CD14-positive monocyte (primary cell): ENCODE measurements at regions not wholly inside any gene's neighbourhood (a gene's known extent, or its start where the extent isn't known, plus 50 kb on each side); places are given as distances from the start of the nearest gene placed in this dataset.
"Not testable (repeated sequence)": the region's sequence is repeated elsewhere in the genome, so short reads cannot be mapped to it uniquely, and the experiment has no call there.

Experiments used
- DNase-seq, 3 donors: peaks; one replicate each; pipeline ENCODE4 v3.0.0-alpha.2; 2011 to 2022
- H2AFZ ChIP-seq: 2 replicates; pipeline ENCODE4 v1.6.0; 2012; ENCODE audit warnings: mild to moderate bottlenecking, low read depth, low read length, inconsistent platforms; ENCODE audit not compliant: insufficient read depth, poor library complexity, severe bottlenecking
- H3K27ac ChIP-seq, 2 donors: 1 replicate in 1 of 2; 2 replicates in 1 of 2; pipeline ENCODE4 v1.5.1; 2012 to 2013; ENCODE audit warnings: low read length in 2 of 2, control low read depth in 1 of 2, inconsistent platforms in 1 of 2, low read depth in 1 of 2, mild to moderate bottlenecking in 1 of 2
- H3K27me3 ChIP-seq, 2 donors: one replicate each; pipeline versions ENCODE4 v1.6.0 to v1.6.1; 2011 to 2013; ENCODE audit warnings: low read length in 2 of 2; ENCODE audit not compliant: control insufficient read depth in 2 of 2, insufficient read depth in 2 of 2
- H3K36me3 ChIP-seq, 2 donors: replicated peaks in 1 of 2; 1 replicate in 1 of 2; 2 replicates in 1 of 2; pipeline versions ENCODE4 v1.5.1 to v1.6.1; 2012 to 2013; ENCODE audit warnings: low read length in 2 of 2, control low read depth in 1 of 2, inconsistent platforms in 1 of 2, mild to moderate bottlenecking in 1 of 2; ENCODE audit not compliant: insufficient read depth in 2 of 2, control insufficient read depth in 1 of 2
- H3K4me1 ChIP-seq, 2 donors: 1 replicate in 1 of 2; 2 replicates in 1 of 2; pipeline versions ENCODE4 v1.5.1 to v1.6.1; 2012 to 2013; ENCODE audit warnings: low read length in 2 of 2, control low read depth in 1 of 2, inconsistent platforms in 1 of 2, mild to moderate bottlenecking in 1 of 2, moderate library complexity in 1 of 2; ENCODE audit not compliant: insufficient read depth in 2 of 2, control insufficient read depth in 1 of 2
- H3K4me2 ChIP-seq: replicated peaks from 2 replicates; pipeline ENCODE3; 2012; ENCODE audit warnings: low read length, moderate library complexity, mild to moderate bottlenecking; ENCODE audit not compliant: poor library complexity, severe bottlenecking; ENCODE audit errors: extremely low read depth
- H3K4me3 ChIP-seq, 3 experiments: fragments of 200-600 bp in 1 of 3; sonication (generic) in 1 of 3; replicated peaks in 1 of 3; 1 replicate in 2 of 3; 2 replicates in 1 of 3; pipeline ENCODE4 v1.5.1; 2011 to 2013; ENCODE audit warnings: low read length in 3 of 3, mild to moderate bottlenecking in 3 of 3, control low read depth in 2 of 3, low read depth in 2 of 3, inconsistent platforms in 1 of 3, moderate library complexity in 1 of 3
- H3K79me2 ChIP-seq: 2 replicates; pipeline ENCODE4 v1.6.0; 2012; ENCODE audit warnings: mild to moderate bottlenecking, control low read depth, inconsistent platforms, low read length, moderate library complexity; ENCODE audit not compliant: insufficient read depth
- H3K9ac ChIP-seq: 2 replicates; pipeline ENCODE4 v1.6.0; 2017; ENCODE audit warnings: low read length, mild to moderate bottlenecking; ENCODE audit not compliant: insufficient read depth, poor library complexity, severe bottlenecking
- H3K9me3 ChIP-seq, 2 donors: replicated peaks in 1 of 2; 1 replicate in 1 of 2; 2 replicates in 1 of 2; pipeline versions ENCODE4 v1.5.1 to v1.6.1; 2012 to 2013; ENCODE audit warnings: low read length in 2 of 2, control low read depth in 1 of 2; ENCODE audit not compliant: control insufficient read depth in 1 of 2, insufficient read depth in 1 of 2
- H4K20me1 ChIP-seq: 2 replicates; pipeline ENCODE4 v1.6.0; 2012; ENCODE audit warnings: mild to moderate bottlenecking, low read length, control low read depth, moderate library complexity; ENCODE audit not compliant: insufficient read depth
- H3K27ac Mint-ChIP-seq, 7 donors: one replicate each; pipeline ENCODE4 v1.8.0; 2020; ENCODE audit warnings: mild to moderate bottlenecking in 7 of 7, mixed read lengths in 7 of 7, moderate library complexity in 6 of 7, inconsistent platforms in 2 of 7
- H3K27me3 Mint-ChIP-seq, 3 donors: one replicate each; pipeline ENCODE4 v1.8.0; 2021 to 2022; ENCODE audit warnings: low read depth in 3 of 3, mild to moderate bottlenecking in 3 of 3, mixed read lengths in 3 of 3, moderate library complexity in 3 of 3, inconsistent platforms in 1 of 3
- H3K36me3 Mint-ChIP-seq, 2 donors: one replicate each; pipeline ENCODE4 v1.8.0; 2020; ENCODE audit warnings: mixed read lengths in 2 of 2, inconsistent platforms in 1 of 2, mild to moderate bottlenecking in 1 of 2
- H3K4me1 Mint-ChIP-seq: one replicate; pipeline ENCODE4 v1.8.0; 2020; ENCODE audit warnings: mild to moderate bottlenecking, mixed read lengths
- H3K4me3 Mint-ChIP-seq, 2 donors: one replicate each; pipeline ENCODE4 v1.8.0; 2020; ENCODE audit warnings: mild to moderate bottlenecking in 2 of 2, mixed read lengths in 2 of 2, moderate library complexity in 1 of 2
- H3K9me3 Mint-ChIP-seq, 7 donors: one replicate each; pipeline ENCODE4 v1.8.0; 2020 to 2022; ENCODE audit warnings: mixed read lengths in 7 of 7, mild to moderate bottlenecking in 6 of 7, moderate library complexity in 6 of 7, inconsistent platforms in 2 of 7
- CTCF ChIP-seq: fragments of 200-600 bp; IDR thresholded peaks from one replicate; pipeline ENCODE4 v1.8.0; 2022; ENCODE audit warnings: antibody characterized with exemption, mild to moderate bottlenecking
- WGBS: methylation state at CpG from one replicate; pipeline ENCODE4 v1.1.5; 2013; ENCODE audit warnings: missing lambda C conversion rate; ENCODE audit not compliant: insufficient coverage; 5-methylcytosine and 5-hydroxymethylcytosine counted together
- intact Hi-C, 2 donors: fragments of 100-400 bp; cut with micrococcal nuclease; formaldehyde crosslinking; loops; one replicate each; pipeline versions ENCODE4 v1.15.0 to v1.15.1; 2023

GRCh38 chr1:196114193-196114592 is 494.0 kb downstream of the KCNT2 start:
- Mint-ChIP-seq H3K9me3 (peaks cover 2 to 9% (median 5%) of the 10 kb centered on the region in 7 donors), H3K4me1 (no peaks in the 10 kb centered on the region), H3K27me3 (no peaks in the 10 kb centered on the region), H3K36me3 (no peaks in the 10 kb centered on the region), H3K4me3 (no peak overlapping the region), H3K27ac (no peak overlapping the region)
- H3K27me3 ChIP-seq: no peaks in the 10 kb centered on the region
- H3K4me2 ChIP-seq: no peak overlapping the region
- H3K4me1 ChIP-seq: no peaks in the 10 kb centered on the region
- DNase-seq: no peak
- no peak for TF ChIP-seq CTCF
- H4K20me1 ChIP-seq: no peaks in the 10 kb centered on the region
- no peaks in the 10 kb centered on the region for H3K79me2 ChIP-seq
- H3K9ac ChIP-seq: no peak overlapping the region
- H3K4me3 ChIP-seq: no peak overlapping the region
- no peaks in the 10 kb centered on the region for H3K9me3 ChIP-seq
- no CpG with 5 or more reads among the region's 3 CpGs for WGBS
- no peaks in the 10 kb centered on the region for H3K36me3 ChIP-seq
- no peak overlapping the region for H3K27ac ChIP-seq
- intact Hi-C loops: no loop called here
- no peak overlapping the region for H2AFZ ChIP-seq

DNA sequence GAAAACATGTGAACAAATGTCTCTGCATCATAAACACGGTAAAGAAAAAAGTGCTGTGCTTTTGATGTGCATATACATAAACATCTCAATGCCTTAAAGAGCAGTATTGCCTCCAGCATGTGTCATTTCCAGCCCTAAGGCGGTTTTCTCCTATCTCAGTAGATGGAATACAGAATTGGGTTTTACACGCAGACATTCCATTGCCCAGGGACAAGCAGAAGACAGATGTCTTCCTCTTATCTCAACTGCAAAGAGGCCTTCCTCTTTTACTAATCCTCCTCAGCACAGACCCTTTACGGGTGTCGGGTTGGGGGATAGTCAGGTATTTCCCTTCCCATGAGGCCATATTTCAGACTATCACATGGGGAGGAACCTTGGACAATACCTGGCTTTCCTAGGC is 499.2 kb downstream of the KCNT2 start:
- H3K36me3 ChIP-seq, H3K79me2 ChIP-seq, H3K27ac ChIP-seq, H3K36me3 Mint-ChIP-seq, H3K4me2 ChIP-seq, H3K4me1 ChIP-seq, H4K20me1 ChIP-seq, DNase-seq, H3K27ac Mint-ChIP-seq, H3K4me3 Mint-ChIP-seq, H3K9ac ChIP-seq, H3K9me3 ChIP-seq, H3K4me3 ChIP-seq, H3K27me3 ChIP-seq, intact Hi-C loops, H2AFZ ChIP-seq, H3K27me3 Mint-ChIP-seq, H3K4me1 Mint-ChIP-seq: not testable (repeated sequence)
- peaks cover 2 to 12% (median 11%) of the 10 kb centered on the region in 7 donors for H3K9me3 Mint-ChIP-seq
- WGBS: no CpG with 5 or more reads among the region's 5 CpGs
